Ishikawa (cell line): ENCODE measurements at regions not wholly inside any gene's neighbourhood (a gene's known extent, or its start where the extent isn't known, plus 50 kb on each side); places are given as distances from the start of the nearest gene placed in this dataset.

Source experiments
- CEBPB ChIP-seq: IDR thresholded peaks from 2 replicates; pipeline ENCODE4 v1.6.1; 2012
- CREB1 ChIP-seq: IDR thresholded peaks from 2 replicates; pipeline ENCODE4 v1.6.1; 2012; ENCODE audit warnings: low read depth
- EGR1 ChIP-seq: IDR thresholded peaks from 2 replicates; pipeline ENCODE4 v1.6.1; 2012
- EP300 ChIP-seq: IDR thresholded peaks from 2 replicates; pipeline ENCODE4 v1.6.1; 2012; ENCODE audit warnings: borderline replicate concordance
- FOXM1 ChIP-seq: IDR thresholded peaks from 2 replicates; pipeline ENCODE4 v1.6.1; 2012; ENCODE audit warnings: low read depth, borderline replicate concordance
- NFIC ChIP-seq: IDR thresholded peaks from 2 replicates; pipeline ENCODE4 v1.6.1; 2012
- RAD21 ChIP-seq: IDR thresholded peaks from 2 replicates; pipeline ENCODE4 v1.6.1; 2012; ENCODE audit warnings: low read depth
- TAF1 ChIP-seq: IDR thresholded peaks from 2 replicates; pipeline ENCODE4 v1.6.1; 2012; ENCODE audit warnings: low read depth, mild to moderate bottlenecking
- TCF12 ChIP-seq: IDR thresholded peaks from 2 replicates; pipeline ENCODE4 v1.6.1; 2012; ENCODE audit warnings: low read depth
- TEAD4 ChIP-seq: IDR thresholded peaks from 2 replicates; pipeline ENCODE4 v1.6.1; 2012
- YY1 ChIP-seq: IDR thresholded peaks from 2 replicates; pipeline ENCODE4 v1.6.1; 2012; ENCODE audit warnings: low read depth
- ZBTB7A ChIP-seq: IDR thresholded peaks from 2 replicates; pipeline ENCODE4 v1.6.1; 2012; ENCODE audit warnings: low read depth
- TF ChIP-seq, protein P1 (sequence below): IDR thresholded peaks from 2 replicates; pipeline ENCODE4 v1.6.1; 2012
- TF ChIP-seq, protein P2 (sequence below): IDR thresholded peaks from 2 replicates; pipeline ENCODE4 v1.6.1; 2012
- TF ChIP-seq, protein P3 (sequence below): IDR thresholded peaks from 2 replicates; pipeline ENCODE4 v1.6.1; 2012; ENCODE audit warnings: low read depth, mild to moderate bottlenecking

DNA sequence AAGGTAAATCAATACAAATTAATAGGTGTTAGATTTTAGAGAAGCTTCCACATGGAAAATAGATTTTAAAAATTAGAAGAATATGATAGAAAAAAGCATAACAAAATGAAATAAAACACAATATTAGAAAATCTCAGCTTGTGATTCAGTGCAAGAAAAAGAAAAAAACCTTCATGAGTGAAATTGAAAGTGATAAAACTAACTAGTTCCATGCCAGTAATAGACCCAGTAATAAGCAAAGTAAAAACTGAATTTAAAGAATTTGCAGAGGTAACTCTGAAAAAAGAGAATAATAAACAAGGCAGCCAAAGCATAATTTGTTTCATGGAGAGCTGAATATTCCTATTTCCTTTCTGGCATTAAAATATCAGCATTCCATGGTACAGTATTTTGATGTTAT, 174.3 kb upstream of the TENM3 start:
- no peak for TF ChIP-seq EGR1
- no peak for TF ChIP-seq CREB1
- no peak for TF ChIP-seq RAD21
- TF ChIP-seq, protein P1, sequence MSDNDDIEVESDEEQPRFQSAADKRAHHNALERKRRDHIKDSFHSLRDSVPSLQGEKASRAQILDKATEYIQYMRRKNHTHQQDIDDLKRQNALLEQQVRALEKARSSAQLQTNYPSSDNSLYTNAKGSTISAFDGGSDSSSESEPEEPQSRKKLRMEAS: no peak
- no peak for TF ChIP-seq FOXM1
- no peak for TF ChIP-seq NFIC
- no peak for TF ChIP-seq TCF12

DNA sequence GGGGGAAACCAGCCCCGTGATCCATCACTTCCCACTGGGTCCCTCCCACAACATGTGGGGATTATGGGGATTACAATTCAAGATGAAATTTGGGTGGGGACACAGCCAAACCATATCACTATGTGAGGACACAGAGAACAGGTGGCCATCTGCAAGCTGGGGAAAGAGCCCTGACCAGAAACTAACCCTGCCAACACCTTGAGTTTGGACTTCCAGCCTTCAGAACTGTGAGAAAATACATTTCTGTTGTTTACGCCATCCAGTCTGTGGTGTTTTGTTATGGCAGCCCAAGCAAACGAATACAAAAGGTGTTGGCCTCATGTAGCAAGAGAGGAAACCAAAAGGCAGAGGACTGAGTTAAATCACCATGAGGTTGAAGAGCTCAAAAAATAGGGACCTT, 169.9 kb upstream of the TENM3 start:
- TF ChIP-seq, protein P1: no peak
- TF ChIP-seq TCF12 (no peak), TAF1 (no peak), YY1 (no peak), CEBPB (no peak), RAD21 (no peak), NFIC (no peak), ZBTB7A (no peak), FOXM1 (no peak), TEAD4 (no peak), CREB1 (no peak), EGR1 (no peak), EP300 (no peak)
- TF ChIP-seq, protein P2, sequence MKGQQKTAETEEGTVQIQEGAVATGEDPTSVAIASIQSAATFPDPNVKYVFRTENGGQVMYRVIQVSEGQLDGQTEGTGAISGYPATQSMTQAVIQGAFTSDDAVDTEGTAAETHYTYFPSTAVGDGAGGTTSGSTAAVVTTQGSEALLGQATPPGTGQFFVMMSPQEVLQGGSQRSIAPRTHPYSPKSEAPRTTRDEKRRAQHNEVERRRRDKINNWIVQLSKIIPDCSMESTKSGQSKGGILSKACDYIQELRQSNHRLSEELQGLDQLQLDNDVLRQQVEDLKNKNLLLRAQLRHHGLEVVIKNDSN: no peak
- TF ChIP-seq, protein P3, sequence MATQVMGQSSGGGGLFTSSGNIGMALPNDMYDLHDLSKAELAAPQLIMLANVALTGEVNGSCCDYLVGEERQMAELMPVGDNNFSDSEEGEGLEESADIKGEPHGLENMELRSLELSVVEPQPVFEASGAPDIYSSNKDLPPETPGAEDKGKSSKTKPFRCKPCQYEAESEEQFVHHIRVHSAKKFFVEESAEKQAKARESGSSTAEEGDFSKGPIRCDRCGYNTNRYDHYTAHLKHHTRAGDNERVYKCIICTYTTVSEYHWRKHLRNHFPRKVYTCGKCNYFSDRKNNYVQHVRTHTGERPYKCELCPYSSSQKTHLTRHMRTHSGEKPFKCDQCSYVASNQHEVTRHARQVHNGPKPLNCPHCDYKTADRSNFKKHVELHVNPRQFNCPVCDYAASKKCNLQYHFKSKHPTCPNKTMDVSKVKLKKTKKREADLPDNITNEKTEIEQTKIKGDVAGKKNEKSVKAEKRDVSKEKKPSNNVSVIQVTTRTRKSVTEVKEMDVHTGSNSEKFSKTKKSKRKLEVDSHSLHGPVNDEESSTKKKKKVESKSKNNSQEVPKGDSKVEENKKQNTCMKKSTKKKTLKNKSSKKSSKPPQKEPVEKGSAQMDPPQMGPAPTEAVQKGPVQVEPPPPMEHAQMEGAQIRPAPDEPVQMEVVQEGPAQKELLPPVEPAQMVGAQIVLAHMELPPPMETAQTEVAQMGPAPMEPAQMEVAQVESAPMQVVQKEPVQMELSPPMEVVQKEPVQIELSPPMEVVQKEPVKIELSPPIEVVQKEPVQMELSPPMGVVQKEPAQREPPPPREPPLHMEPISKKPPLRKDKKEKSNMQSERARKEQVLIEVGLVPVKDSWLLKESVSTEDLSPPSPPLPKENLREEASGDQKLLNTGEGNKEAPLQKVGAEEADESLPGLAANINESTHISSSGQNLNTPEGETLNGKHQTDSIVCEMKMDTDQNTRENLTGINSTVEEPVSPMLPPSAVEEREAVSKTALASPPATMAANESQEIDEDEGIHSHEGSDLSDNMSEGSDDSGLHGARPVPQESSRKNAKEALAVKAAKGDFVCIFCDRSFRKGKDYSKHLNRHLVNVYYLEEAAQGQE: no peak

DNA sequence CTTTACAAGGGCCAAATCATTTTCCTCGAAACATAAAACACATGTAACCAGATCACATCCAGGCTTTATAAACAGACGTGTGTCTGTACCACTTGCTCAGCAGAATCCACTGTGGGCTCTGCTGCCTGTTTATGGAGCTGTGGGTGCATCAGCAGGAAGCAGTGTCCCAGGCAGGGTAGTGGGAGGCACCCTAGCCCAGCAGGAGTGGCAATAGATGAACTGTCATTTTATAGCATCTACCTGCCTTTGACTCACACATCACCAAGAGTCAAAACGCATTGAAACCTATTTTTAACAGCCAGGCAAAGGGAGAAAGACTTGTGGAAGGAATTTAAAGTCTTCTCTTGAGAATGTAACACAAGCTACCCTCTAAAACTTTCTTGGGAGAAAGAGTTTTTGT, 169.1 kb upstream of the TENM3 start:
- TF ChIP-seq YY1 (no peak), CREB1 (no peak), RAD21 (no peak), EP300 (peak; percentile 63; the same call in 1 of the 2 replicates), TEAD4 (peak; percentile 59), EGR1 (no peak), ZBTB7A (no peak), TCF12 (0 out of 2 replicates have a peak, but pooled peaks have one; percentile 22), NFIC (no peak)
- TF ChIP-seq, protein P2: no peak
- TF ChIP-seq, protein P3: no peak
- TF ChIP-seq, protein P1: 0 out of 2 replicates have a peak, but pooled peaks have one; percentile 11

DNA sequence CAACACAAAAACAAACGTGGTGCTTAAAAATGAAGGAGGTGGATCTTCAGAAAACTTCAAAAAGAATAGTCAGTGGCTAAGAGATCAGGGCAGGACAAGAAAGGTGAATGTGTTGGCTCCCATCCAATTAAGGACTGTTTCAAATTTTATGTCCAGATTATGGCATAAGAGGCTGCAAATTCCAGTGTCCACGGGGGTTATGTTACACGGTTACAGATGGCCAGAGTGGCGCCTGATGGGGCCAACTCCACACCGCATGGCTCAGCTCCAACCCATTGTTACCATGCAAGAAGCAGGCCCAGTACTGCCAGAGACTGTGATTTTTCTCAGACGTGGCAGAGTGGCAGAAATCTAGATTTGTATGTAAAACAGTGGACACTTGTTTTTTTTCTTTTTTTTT, 168.4 kb upstream of the TENM3 start:
- TF ChIP-seq FOXM1: peak; percentile 99
- TF ChIP-seq NFIC: peak; percentile 100
- TF ChIP-seq YY1: peak; percentile 43; the same call in 1 of the 2 replicates
- no peak for TF ChIP-seq TAF1
- peak; percentile 100 for TF ChIP-seq TCF12
- TF ChIP-seq, protein P1: peak; percentile 91
- no peak for TF ChIP-seq ZBTB7A
- peak; percentile 99 for TF ChIP-seq TEAD4
- TF ChIP-seq RAD21: peak; percentile 34
- TF ChIP-seq, protein P3: no peak
- peak; percentile 90 for TF ChIP-seq CEBPB
- no peak for TF ChIP-seq CREB1
- peak; percentile 100 for TF ChIP-seq EP300
- TF ChIP-seq, protein P2: peak; percentile 14; the same call in 1 of the 2 replicates
- TF ChIP-seq EGR1: no peak
